ENCODE measurements at regions not wholly inside any gene's neighbourhood (a gene's known extent, or its start where the extent isn't known, plus 50 kb on each side); places are given as distances from the start of the nearest gene placed in this dataset.

- TF ChIP-seq CTCF (IDR thresholded peaks at IDR 0.05; ENCODE audit: insufficient read depth, missing control alignments) = no peak
- FAIRE-seq (no peak), DNase-seq (ENCODE audit: insufficient read length, low spot score) (no peak)
These were observed 185.1 kb downstream of the CDH26 start for GRCh38 chr20:60143261-60143842.

- FAIRE-seq = no peak
- no peak for DNase-seq (ENCODE audit: insufficient read length, low spot score)
These were observed 186.2 kb downstream of the CDH26 start for GRCh38 chr20:60144404-60144803.

GRCh38 chr20:60144974-60145527, 186.8 kb downstream of the CDH26 start:
- DNase-seq (ENCODE audit: insufficient read length, low spot score) (no peak), FAIRE-seq (no peak)
- no peak for TF ChIP-seq CTCF (IDR thresholded peaks at IDR 0.05; ENCODE audit: insufficient read depth, missing control alignments)

More at GRCh38 chr20:60144404-60144803, 186.2 kb downstream of the CDH26 start:
- TF ChIP-seq CTCF (IDR thresholded peaks at IDR 0.05; ENCODE audit: insufficient read depth, missing control alignments) = no peak

DNA sequence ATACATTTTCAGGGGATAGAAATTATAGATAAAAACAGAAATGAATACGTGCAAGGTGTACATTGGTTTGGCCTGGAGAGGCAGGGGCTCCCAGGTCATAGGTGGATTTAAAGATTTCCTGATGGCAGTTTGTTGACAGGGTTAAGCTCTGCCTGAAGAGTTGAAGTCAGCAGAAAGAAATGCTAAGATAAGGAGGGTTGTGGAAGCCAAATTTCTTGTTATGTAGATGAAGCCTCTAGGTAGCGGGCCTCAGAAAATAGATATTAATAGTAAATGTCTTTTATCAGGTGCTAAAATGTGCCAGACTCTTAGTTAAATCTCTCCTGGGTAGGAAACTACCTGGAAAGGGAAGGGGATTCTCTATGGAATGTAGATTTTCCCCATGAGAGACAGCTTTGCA, 188.8 kb downstream of the CDH26 start:
- FAIRE-seq (no peak), DNase-seq (ENCODE audit: insufficient read length, low spot score) (no peak)
- no peak for TF ChIP-seq CTCF (IDR thresholded peaks at IDR 0.05; ENCODE audit: insufficient read depth, missing control alignments)

- DNase-seq (ENCODE audit: insufficient read length, low spot score) (no peak), FAIRE-seq (no peak)
- no peak for TF ChIP-seq CTCF (IDR thresholded peaks at IDR 0.05; ENCODE audit: insufficient read depth, missing control alignments)
These were observed 190.7 kb downstream of the CDH26 start for GRCh38 chr20:60148885-60149284.

DNA sequence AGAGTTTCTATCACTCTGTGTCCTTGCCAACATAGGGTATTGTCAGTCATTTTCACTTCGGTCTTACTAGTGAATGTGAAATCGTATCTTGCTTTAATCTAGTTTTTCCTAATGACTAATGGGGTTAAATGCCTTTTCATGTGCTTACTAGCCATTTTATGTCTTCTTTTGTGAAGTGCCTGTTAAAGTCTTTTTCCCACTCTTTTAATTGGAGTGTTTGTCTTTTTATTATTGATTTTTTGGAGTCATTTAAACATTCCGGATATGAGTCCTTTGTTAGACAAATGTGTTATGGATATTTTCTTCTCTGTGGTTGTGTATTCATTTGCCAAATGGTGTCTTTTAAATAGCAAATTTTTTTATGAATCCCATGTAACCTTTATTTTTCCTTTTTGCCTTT, 194.6 kb downstream of the CDH26 start:
- FAIRE-seq = no peak
- no peak for DNase-seq (ENCODE audit: insufficient read length, low spot score)
- no peak for TF ChIP-seq CTCF (IDR thresholded peaks at IDR 0.05; ENCODE audit: insufficient read depth, missing control alignments)

- no peak for TF ChIP-seq CTCF (IDR thresholded peaks at IDR 0.05; ENCODE audit: insufficient read depth, missing control alignments)
- no peak for FAIRE-seq
- no peak for DNase-seq (ENCODE audit: insufficient read length, low spot score)
These were observed 202.4 kb downstream of the CDH26 start for GRCh38 chr20:60160451-60161145.

Data from D721Med (cell line).